Inflammatory macrophage treated with lipopolysaccharide for 1 hour (primary cell): ENCODE measurements at regions not wholly inside any gene's neighbourhood (a gene's known extent, or its start where the extent isn't known, plus 50 kb on each side); places are given as distances from the start of the nearest gene placed in this dataset.

ENCODE experiments used
- DNase-seq, 2 donors: peaks; one replicate each; pipeline ENCODE4 v3.0.0-alpha.2; 2020 to 2022

DNA sequence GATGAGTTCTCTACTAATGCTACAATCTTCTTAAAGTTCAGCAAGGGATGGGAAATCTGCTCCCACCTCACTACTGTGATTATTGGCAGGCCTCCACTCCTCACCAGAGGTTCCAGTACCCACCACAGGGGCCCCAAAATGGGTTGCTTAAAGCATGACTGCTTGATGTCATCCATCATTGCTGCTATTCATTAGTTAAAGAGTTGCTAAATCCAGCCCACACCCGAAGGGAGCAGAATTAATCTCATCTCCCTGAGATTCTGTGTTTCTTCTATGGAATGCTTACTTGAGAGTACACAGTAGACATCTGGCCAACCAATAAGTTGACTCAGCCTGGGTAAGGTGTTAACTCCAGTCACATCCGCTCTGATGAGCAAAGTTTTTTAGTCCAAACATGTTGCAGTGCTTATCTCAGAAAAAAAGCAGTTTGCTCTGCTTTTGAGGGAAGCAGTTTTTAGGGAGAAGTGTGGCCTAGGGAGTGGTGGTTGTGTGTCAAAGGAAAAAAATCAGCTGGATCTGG is 690.2 kb upstream of the POU3F3 start:
- DNase-seq: no peak

DNA sequence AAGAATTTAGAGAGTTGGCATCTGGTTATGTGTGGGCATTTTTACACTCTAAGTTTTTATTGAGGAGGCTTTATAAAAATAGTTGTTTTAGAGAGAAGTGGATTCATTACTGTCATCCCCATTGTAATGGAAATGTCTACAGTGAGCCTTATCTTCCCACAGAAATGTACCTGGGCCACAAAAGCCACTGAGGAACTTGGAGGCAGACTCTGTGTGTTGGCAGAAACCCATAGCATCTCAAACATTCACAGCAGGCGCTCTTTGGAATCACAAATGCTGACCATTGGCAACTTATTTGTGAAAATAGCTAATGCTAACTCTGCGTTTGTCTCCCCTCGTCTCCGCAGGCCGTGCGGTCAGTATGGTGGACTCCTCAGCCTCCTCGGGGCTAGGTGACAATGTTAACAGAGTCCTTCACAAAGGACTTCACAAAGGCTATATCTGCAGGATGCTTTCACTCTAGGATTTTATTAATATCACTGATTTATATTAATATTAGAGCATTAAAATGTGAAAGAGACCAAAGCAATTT is 689.1 kb upstream of the POU3F3 start:
- DNase-seq: no peak

DNA sequence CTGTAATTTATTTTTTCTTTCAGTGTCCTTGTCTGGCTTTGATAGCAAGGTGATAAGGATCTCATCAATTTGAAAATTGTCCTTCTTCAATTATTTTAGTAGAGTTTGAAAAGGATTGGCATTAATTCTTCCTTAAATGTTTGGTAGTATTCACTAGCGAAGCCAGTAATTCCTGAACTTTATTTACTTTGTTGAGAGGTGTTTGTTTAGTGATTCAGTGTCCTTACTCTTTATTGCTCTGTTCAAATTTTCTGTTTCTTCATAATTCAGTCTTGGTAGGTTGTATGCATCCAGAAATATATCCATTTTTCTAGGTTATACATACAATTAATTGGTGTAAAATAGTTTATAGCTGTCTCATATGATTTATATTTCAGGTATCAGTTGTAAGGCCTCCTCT is 676.7 kb upstream of the POU3F3 start:
- DNase-seq: no peak

DNA sequence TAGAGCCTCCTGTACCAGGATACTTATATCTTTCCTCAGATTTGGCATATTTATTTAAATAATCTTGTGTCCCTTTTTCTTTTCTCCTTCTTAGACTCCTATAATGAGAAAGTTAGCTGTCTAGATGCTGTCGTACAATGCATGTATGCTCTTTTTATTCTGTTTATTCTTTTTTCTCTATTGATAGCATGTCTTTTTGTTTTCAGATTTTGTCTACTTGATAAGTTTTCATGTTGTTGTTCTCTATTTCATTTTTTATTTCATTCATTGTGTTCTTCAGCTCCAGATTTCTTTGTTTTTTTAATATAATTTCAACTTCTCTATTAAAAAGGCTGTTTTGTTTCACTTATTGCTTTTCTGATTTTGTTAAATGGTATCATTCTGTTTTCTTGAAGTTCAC is 674.3 kb upstream of the POU3F3 start:
- no peak for DNase-seq

DNA sequence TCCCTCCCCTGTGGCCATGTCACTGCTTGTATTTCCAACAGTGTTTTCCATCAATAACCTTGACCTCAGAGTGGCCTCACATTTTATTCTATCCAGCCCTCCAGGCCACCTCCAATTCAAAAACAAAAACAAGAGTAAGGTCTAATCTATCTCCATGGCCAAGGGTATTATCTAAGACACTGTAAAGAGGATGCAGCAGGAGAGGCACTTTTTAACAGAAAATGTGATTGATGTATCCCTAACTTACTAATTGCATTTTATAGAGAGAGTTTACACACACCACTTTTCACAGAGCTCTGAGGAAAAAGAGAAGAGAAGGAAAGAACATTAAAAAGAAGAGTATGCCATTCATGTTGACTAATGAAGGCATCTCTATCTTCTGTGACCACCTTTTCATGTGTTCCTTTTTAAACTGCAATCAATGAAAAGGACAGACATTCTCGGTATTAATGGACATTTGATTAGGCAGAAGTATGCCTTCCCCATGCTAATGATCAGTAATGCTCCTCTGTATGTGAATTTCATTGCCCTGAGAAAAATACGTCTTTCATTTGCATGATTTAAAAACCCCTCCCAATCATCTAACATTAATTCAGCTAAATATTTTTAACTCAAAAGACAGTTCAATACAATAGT is 653.3 kb upstream of the POU3F3 start:
- DNase-seq: no peak

DNA sequence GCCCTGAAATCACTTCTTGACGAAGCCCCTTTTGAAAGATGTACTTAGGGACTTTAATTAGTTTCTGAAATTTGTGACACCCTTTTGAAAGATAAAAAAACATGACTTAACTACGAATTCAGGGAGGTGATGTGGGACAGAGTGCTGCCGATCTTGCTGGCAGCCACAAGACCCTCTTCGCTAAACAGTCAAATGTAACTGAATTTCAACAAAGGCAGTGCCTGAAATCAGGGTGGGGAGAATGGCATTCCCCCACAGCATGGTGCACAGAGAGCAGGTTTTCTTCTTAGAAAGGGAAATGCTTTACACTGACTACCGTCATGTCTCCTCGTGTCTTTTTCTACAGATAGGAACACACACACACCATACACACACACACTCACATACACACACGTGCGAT is 640.2 kb upstream of the POU3F3 start:
- no peak for DNase-seq

DNA sequence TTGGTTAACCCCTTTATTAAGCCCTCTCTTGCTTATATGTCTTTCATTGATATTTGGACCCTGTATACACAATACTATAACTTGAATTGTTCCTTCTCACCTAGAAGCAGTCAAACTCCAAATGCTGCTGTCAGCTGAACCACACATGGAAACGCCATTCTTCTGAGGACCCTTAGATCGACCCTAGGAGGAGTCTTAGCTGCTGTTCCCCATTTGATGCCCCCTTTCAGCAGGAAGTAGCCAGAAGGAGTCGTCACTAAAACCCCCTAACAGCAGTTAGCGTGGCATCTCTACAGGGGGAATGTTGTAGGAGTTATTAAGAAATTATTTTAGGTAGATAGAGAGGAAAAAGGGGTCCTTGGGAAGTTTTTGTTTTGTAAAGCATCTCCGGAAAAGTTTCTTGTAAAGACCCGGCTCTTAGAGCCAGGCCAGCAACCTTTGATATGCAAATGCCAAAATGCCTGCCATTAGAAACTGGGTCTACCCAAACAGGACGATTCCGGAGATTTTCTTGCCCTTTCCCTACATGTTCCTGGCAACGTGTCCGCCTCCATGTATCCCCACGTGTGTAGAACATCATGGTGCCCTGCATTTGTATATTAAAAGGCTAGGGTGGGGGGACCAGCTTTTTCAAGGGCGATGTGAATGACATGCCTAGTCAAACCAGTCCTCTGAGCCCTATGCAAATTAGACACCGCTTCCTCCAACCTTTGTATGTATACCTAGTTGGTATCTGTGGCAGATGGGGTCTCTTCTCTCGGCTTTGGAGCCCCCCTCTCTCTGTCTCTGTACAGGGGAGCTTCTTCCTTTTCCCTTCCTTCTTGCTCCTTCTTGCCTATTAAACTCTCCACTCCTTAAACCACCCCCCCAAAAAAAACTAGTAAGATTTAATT is 638.4 kb upstream of the POU3F3 start:
- DNase-seq: no peak

DNA sequence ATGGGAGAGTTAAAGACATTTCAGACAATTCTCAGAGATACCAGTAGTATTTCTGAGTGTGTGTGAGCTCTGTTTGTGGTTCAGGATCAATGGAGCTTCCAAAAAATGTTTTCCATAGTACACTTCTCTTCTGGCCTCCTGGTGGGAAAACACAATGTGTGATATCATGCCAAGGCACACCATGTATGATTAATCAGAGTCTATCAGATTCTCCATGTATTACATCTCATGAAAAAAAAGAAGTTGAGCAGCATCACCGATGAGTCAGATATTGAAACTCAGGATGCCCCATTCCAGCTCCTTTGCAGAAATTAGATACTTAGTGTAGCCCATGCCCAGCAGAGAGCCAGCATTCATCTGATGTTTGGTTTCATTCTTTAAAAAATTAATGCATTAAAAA is 620.3 kb upstream of the POU3F3 start:
- no peak for DNase-seq

DNA sequence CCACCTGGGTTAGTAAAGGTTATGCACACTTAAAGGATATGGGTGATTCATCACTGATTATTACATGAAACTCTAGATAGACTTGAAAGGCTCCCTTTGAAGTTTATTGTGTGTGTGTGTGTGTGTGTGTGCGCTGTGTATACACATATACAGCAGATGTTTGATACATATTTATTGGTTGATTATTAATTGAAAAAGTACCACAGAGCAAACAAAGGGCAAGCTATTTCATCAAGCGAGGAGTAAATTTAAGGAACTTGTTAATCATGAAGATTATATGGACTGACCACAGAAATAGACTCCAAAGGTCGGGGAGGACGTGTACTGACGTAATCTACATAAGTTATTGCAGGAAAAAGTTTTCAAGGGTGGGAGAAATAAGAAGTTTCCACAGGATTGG is 617.4 kb upstream of the POU3F3 start:
- DNase-seq: no peak

DNA sequence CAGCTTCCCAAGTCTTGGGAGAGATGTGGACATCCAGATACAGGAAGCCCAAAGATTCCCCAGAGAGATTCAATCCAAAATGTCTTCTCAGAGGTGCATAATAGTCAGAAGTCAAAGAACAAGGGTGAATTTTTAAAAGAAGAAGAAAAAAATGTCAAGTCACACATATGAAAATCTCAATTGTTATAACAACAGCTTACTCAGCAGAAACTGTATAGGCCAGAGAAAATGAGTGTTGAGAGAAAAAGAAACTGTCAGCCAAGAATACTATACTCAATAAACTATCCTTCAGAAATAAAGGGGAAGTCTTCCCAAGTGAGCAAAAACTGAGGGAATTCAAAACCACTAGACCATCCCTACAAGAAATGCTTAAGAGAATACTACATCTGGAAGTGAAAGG is 612.9 kb upstream of the POU3F3 start:
- DNase-seq: no peak

DNA sequence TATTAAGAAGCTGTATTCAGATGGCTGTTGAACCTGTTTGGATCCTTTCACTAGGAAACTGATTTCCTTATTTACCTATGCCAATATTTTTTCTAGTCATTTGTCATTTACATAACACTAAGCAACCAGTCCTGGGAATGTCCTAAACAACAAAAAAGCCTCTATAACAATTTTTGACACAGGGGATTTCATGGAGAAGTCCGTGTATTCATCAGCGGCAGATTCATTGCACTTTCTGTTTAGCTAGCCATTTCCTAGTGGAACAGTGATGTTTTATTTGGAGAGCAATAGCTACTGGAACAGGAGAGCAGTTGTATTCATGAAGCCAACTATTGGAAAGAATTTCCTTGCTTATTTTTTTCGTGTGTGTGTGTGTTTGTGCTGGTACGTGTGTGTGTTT is 604.3 kb upstream of the POU3F3 start:
- DNase-seq: no peak

DNA sequence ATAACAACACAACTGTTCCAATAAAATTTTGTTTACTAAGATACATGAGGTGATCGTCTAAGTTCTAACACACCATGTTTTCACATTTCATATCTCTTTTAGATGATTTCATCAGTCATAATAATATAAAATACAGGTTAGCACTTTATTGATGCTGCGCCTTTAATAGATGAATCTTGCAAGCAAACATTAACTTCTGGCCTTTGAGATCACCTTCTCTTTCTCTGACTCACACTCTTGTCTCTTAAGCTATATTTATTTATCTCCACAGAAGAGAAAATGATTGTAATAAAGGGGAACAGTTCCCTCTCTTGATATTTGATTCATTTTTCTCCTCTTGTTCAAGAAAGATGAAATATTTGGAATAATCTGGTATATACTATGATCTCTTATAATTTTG is 603.3 kb upstream of the POU3F3 start:
- no peak for DNase-seq

DNA sequence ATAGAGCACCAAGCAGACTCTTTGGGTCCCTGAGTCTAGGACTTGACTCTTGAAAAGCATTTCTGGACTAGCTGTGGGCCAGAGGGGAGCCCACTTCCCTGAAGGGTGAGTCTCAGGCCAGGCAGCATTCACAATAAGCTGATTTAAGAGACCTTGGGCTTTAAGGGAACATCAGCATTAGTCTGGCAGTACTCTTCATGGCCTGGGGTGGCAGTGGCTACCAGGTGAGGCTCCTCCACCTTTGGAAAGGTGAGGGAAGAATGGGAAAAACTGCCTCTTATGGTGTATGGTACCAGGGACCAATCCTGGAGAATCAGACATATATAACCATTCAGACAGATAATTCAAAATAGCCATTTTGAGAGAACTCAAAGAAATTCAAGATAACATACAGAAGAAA is 599.9 kb upstream of the POU3F3 start:
- DNase-seq: no peak

DNA sequence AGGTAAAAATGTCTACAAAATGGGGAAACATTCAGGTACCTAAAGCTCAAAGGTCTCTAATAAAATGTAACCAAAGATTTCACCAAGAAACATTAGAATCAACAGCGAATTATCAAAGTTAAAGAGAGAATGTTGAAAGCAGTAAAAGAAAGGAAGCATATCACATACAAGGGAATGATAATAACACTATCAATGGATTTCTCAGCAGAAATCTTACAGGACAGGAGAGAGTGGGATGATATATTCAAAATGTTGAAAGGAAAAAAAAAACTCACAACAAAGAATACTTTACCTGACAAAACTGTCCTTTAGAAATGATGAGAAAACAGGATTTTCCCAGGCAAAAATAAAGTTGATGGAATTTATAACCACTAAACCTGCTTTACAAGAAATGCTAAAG is 591.2 kb upstream of the POU3F3 start:
- no peak for DNase-seq

DNA sequence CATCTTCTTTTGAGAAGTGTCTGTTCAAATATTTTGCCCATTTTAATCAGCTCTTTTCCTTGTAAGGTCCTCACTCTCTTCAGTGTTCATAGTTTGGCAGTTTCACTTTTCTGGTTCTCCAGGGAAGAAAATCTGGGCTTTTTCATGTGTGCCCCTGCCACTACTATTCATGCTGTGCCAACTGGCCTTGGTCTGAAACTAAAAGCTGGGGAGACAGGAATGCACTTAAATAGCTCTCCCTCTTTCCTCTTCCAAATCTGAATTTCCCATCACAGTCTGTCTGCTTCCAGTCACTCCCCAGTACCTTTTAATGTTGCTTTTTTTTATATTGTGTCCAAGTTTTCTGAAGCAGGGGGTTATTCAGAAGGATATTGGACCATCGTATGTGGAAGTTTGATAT is 574.3 kb upstream of the POU3F3 start:
- no peak for DNase-seq

DNA sequence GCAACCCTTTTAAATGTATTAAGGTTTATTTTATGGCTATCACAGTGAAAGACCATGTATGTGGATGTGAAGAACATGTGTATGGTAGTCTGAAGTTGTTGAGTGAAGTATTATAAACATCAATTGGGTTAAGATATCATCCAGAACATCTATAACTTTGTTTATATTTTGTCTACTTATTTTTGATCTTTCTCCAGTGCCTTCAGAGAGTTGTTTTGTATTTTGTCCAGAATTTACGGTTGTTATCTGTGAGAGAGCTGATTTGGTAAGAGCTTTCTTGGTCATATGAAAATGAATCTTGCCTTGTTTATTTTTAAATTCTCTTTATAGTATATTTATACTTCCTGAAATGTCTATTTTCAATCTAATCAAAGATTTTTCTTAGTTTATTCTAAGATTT is 573.7 kb upstream of the POU3F3 start:
- no peak for DNase-seq

DNA sequence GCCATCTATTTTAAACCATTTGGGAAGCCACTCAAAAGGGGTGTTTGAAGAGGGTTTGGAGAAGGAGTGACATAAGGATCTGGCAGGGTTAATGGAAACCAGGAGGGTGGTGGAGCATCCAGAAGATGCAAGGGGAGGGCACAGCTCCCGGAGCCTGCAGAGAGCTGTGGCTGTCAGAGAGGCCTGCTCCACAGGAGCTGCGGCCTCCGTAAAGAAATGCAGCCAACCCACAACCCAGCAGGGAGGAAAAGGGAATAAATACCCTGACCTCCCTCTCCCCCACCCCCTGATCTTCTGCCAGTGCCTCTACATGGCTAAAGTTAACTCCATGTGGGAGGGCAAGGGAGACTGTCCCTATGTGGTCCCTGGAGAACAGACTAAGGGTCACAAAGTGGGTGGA is 567.1 kb upstream of the POU3F3 start:
- no peak for DNase-seq

DNA sequence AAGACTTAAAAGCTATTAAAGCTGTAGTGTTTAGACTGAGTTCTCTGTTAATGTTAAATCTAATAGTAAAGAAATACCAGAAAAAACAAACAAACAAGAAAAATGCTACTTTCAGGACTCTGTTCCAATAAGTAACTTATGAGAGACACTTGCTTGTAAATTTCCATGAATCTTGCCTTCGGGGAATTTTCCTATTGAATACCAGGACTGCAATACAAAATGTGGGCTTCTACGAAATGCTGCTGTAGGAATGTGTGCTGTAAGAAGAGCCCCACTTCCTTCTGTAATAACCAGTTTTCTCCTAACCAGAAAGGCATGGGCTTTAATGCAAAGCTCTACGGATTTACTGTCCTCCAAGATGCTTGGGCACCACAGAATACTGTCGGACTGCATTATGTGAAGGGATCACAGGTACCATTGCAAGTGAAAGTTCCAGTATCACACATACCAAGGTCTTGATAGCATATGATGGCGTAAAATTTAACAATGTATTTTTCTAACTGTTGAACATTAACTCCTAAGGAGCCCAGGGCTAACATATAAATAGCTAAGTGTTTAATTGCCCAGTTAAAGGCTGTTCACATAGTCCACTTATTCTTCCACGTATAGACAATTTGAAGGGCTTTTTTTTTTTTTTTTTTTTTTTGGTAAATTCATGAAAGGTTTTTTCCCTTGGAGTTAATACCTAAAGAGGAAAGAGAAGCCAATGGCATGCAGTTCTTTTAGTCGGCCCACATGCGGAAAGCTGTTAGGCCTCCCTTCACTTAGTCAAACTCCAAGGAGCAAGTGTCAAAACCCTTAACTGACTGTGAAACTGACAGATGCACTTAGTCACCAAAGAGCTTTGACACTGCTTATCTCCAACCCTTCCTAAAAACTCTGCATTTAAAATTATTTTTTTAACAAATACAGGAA is 564.0 kb upstream of the POU3F3 start:
- no peak for DNase-seq

DNA sequence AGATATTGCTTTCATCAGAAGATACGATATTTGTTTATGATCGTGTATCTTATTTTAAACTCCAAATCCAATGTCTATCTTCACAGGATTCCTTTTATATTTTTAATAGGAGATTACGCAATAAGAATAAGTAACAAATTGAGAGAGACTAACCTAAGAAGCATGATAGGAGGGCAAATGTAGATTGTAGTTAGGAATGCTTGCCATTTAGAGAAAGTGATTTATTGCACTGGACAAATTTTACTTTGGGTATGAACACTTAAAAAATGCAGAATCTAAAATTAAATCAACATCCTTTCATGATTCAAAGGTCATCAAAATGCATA is 563.4 kb upstream of the POU3F3 start:
- no peak for DNase-seq

DNA sequence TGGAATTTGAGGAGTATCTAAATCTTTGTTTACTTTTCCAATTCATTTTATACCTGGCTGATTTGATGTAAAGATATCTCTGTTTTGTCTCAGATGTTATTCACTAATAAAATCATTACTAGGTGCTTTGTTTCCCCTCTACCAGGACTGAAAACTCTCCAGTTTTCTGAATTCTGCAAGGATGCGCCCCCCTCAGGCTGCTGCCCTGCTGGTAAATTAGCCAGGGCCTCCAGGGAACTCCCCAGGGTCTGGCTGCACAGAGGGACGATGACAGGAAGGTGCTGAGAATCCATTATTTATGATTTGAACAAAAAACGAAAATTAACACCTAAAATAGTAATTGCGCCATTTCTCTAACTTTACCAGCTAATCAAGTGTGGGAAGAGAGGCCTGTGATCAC is 541.2 kb upstream of the POU3F3 start:
- DNase-seq: no peak

DNA sequence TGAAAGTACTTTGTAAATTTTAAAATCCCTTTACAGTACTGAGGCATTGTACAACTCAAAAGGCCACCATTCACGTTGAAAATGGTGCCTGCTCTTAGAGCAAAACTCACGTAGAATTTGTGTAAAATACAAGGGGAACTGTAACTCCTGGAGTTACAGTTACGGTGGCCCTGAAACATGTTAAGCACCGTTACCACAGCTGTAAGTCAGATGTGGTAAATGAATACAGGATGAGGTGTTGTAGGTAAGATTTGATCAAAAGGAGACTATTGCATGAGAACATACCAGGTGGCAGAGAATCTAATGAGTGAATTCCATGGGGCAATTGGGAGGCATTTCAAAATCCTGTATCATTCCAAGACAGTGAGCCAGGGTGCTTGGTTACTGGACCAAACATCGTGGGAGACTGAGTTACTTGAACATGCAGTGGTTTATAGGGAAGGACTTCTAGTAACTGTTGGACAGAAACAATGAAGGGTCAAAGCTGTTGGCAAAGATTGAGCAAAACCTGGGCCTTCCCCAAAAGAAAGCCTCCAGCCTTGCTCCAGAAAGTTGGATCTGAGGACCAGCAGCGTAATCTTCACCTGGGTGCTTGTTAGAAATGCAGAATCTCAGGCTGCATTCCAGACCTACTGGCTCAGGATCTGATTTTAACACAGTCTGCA is 535.8 kb upstream of the POU3F3 start:
- DNase-seq: no peak

DNA sequence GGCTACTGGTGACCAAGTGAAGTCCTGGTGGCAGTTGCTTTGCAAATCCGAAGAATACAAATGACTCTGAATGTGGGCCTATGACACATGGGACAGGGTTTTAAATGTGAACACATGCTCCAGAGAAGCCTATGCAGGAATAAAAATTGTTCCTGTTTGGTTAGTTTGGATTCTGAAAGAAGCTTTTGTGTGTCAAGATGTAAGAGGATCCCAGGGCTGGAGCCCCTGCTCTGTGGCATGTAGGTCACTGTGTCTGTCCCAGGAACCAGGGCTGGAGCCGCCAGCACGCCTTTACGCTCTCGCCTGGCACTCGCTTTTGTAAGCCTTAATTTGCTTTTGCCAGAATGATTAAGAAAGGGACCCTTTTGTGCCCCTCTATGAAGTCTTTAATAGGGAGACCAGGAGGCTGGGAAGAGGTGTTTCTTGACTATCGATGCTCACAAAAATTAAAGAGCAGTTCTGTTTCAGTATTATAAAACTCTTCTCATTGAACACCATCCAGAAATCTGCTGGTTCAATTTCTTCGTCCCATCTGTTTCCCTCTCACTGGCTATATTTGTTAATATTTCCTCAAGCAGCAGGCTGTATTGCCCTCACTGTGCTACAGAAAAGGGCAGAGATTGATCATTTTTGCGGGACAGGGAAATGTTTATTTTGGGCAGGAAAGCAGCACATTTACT is 532.7 kb upstream of the POU3F3 start:
- no peak for DNase-seq
